GM18505 (cell line): ENCODE measurements at regions not wholly inside any gene's neighbourhood (a gene's known extent, or its start where the extent isn't known, plus 50 kb on each side); places are given as distances from the start of the nearest gene placed in this dataset.
"Not testable (repeated sequence)": the region's sequence is repeated elsewhere in the genome, so short reads cannot be mapped to it uniquely, and the experiment has no call there.

Experiments used
- ATAC-seq: cut with Tn5 transposase; IDR thresholded peaks from one replicate; pipeline ENCODE4 v1.9.1; 2021; ENCODE audit not compliant: unreplicated experiment
- POLR2A ChIP-seq: IDR thresholded peaks from 4 replicates; pipeline ENCODE4 v1.6.1; 2011; ENCODE audit warnings: borderline replicate concordance; ENCODE audit not compliant: insufficient read depth, insufficient read length; ENCODE audit errors: extremely low read depth

DNA sequence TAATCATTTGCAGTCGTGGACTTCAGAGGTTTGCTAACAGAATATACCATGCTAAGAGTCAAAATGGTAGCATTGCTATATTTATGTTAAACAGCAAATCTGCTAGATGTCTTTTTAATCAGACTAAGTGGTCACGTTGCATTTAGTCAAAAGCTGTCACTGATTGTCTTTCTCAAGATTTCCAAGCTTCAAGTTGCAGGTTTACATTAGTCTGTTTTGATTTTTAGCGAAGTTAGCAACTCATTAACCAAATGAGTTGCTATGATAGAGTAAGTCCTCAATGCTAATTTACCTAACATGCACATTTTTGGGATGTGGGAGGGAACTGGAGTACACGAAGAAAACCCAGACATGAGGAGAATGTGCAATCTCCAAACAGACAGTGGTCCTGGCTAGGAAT, 653.2 kb downstream of the TNS3 start:
- TF ChIP-seq POLR2A: no peak
- ATAC-seq: no peak

DNA sequence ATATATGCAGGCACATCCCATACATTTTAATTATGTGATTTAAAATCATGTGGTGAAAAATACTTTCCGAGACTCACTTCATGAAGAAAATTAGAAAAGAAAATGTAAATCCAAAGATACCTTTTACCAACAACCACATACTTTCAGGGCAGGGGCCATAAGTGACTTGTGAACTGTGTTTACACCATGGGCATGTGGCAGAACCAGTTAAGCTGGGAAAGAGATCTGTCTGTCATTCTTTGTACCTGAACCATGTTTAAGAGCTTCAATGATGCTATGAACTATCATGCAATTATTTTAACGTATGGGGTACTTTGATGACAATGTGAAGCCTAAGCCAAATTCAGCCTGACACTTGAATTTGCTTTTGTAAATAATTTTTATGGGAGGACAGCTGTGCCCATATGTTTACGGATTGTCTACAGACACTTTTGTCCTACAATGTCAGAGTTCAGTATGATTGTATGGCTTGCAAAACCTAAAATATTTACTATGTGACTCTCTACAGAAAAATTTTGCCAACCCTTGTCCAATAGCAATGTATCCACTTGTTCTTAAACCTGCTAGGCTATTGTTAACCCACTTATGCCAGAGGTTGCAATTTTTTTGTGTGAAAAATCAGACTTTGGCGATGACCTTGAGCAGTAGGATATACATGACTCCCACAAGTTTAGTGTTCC, 654.6 kb downstream of the TNS3 start:
- no peak for TF ChIP-seq POLR2A
- no peak for ATAC-seq

DNA sequence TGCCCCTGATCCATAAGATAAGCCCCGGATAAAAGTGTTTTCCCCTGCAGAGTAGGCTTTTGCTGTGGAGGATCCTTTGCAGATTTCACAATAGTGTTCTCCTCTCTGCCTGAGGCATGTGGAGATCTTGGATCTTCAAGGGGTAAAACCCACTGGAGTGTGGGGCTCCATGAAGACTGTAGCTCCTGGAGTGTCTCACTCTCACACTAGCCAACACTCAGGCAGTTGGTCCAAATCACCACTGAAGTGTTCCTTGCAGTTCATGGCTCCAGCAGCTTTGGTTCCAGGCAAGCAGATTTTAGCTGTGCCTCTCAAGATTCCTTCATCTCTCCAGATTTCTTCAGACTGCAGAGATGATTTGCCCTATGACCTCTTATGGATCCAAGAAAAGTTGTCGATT, 665.3 kb downstream of the TNS3 start:
- no peak for ATAC-seq
- TF ChIP-seq POLR2A: no peak

DNA sequence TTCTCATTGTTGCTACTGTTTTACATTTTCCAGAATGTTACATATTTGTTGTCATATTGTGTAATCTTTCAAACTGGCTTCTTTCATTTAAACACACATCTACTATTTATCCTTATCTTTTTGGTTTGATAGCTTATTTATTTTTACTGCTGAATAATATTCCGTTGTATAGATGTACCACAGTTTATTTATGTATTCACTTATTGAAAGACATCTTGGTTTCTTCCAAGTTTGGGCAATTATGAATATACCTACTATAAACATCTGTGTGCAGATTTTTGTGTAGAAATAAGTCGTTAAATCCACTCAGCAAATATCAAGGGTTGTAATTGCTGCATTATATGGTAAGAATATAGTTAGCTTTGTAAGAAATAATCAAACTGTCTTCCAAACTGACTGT, 669.2 kb downstream of the TNS3 start:
- ATAC-seq: no peak
- no peak for TF ChIP-seq POLR2A

DNA sequence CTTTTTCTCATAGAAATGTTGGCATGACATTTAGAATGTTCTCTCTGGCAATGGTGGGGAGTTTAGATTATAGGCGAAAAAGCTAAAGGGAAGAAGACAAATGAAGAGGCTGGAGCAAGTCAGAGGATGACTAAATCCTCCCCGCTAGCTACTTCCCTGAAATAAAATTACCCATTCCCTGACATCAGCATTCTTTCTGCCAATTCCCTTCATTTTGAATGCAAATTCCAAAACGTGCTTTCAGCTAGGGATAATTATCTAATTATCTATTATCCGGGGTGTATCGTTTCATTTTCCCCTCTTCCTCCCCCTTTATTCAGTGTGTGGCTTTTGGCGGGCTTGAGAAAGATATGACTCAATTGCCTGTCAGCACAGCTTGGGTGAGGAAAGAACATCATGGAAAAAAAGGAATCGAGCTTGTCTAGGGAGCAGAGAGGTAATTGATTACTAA, 672.3 kb downstream of the TNS3 start:
- TF ChIP-seq POLR2A: no peak
- no peak for ATAC-seq

DNA sequence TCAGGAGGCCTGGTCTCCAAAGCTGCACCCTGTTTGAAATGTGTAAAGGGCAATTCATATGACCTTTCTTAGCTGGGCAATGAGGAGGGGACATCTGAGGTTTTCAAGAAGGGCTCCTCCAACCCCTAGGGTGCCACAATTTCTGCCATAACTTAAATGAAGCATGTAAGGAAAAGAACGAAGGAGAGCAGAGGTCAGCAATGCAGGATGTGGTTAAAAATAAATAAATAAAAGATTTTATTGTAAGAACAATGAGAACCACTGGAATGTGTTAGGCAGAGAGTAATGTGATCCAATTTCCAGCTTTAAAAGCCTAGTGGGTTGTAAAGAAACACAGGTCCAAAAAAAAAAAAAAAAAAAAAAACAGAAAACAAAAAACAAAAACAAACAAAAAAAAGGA, 673.1 kb downstream of the TNS3 start:
- ATAC-seq: no peak
- TF ChIP-seq POLR2A: no peak

DNA sequence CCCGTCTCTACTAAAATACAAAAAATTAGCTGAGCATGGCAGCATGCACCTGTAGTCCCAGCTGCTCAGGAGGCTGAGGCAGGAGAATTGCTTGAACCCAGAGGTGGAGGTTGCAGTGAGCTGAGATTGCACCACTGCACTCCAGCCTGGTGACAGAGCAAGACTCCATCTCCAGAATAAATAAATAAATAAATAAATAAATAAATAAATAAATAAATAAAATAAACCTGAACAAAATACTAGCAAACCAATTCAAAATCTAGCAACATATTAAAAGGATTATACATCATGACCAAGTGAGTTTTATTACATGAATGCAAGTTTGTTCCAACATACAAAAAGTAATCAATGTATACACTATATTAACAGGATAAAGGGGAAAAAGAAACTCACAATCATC, 677.4 kb downstream of the TNS3 start:
- not testable (repeated sequence) for ATAC-seq

DNA sequence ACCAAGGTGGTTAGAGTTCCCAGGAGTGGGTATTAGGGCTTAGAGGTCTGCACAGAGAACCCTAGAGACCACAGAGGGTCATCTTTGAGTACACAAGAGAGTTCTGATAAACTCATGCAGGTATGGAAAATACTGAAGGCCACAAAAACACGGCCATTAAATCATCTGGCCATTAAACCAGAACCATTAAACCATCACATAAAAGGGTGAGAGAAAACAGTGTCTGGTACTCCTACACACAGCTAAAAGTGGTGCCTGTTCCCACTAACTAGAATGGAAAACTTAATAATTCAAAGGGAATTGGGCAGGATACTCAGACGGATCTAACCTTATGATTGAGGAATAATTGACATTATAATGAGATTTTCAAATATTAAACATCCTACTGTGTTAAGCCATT, 679.4 kb downstream of the TNS3 start:
- ATAC-seq: no peak
- no peak for TF ChIP-seq POLR2A

DNA sequence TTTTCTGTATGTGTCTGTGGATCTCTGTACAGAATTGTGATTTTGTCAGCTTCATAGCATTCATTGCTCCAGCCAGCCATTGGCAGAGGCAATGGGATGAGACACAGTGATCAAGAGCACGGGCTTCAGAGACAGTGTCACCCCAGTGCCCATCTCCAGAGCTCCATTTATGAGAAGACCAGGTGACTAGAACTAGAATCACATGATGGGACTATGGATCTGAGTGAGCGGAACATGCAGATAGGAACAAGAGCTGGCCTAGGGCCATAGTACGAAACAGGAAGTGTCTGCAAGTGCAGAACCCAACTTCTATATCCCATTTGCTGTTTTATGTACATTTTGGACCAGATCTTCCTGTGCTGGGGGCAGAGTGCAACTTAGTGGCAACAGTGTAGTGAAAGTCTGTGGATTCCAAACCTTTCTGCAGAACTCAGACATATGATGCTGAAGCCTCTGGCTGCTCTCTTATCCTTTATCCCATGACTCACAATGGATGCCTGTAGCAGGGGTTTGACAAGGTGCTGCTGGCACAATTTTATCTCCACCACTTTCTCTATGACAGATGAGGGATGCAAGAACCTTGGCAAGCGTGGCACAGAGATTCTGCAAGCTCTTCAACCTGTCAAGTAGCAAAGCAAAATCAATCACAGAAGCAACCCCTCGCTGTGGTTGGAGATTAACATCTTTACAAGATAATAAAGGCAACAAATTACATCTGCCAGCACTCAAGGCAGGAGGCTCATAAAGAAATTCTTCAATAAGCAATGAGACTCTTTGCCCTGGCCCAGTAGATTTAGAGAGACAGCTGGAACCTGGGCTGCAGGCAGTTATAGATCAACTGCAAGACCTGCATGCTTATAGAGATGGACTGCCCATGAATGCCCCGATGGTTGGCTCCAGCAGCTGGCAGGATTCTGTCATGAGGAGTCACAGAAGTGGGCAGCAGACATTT, 681.3 kb downstream of the TNS3 start:
- ATAC-seq: no peak
- TF ChIP-seq POLR2A: no peak

DNA sequence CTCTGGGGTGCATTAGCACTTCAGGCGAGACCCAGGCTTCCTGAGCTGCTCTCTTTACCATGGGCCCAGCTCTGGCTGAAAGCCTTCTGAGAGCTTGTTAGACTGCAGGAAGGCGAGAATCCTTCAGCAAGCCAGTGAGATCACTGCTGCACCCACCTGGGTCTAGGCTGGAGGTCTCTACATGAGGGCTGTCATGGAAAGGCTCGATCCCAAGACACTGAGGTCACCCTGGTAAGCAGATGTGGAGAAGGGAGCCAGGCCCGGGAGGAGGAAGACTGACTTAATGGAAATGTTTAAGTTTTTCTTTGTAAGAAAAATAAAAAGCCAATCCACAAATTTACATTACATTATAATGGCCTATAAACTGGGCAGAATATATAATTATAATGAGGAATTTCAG, 684.5 kb downstream of the TNS3 start:
- no peak for TF ChIP-seq POLR2A
- no peak for ATAC-seq

DNA sequence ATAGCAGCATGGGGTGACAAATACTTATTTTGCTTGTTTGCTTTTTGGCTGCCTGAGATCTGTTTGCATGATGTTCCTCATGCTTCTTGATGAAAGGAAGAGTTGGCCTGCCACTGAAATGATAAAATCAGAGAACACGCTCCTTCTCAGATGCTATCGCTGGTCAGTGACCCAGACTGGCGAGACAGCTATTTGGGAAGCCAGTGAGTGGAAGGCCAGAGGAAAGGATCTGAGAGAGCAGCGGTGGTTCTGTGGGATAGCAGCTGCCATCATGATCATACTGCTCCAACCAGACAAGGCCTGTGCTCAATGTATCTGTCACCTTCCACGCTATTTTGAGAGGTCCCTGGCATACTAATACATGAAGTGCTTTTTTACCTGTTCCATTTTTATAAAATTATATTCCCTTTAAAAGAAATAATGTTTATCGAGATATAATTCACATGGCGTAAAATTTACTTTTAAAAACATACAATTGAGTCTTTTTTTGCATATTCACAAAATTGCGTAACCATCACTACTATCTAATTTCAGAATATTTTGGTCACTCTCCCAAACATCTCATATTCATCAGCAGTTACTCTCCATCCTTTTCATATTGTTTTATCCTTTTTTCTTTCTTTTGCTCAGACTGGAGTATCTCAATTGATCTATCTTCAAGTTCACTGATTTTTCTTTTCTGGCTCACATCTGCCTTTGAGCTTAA, 695.1 kb downstream of the TNS3 start:
- TF ChIP-seq POLR2A: no peak
- ATAC-seq: no peak

DNA sequence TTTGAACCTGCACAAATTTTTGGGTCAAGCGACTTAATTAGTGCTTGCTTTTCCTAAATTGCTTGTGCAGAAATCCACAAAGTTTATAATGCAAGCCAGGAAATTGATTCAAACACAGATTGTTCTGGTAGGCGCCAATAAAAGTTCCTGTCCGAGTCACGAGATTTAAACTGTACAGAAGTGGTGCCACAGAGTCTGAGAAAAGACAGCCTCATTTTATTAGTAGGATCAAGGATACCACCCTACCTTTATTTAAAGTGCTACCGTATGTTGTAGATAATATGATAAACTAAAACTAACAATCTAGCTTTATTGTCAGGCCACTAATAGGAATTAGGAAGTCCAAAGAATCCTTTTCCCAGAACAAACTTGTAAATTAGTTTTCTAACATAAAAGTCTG, 696.7 kb downstream of the TNS3 start:
- no peak for ATAC-seq
- TF ChIP-seq POLR2A: no peak

DNA sequence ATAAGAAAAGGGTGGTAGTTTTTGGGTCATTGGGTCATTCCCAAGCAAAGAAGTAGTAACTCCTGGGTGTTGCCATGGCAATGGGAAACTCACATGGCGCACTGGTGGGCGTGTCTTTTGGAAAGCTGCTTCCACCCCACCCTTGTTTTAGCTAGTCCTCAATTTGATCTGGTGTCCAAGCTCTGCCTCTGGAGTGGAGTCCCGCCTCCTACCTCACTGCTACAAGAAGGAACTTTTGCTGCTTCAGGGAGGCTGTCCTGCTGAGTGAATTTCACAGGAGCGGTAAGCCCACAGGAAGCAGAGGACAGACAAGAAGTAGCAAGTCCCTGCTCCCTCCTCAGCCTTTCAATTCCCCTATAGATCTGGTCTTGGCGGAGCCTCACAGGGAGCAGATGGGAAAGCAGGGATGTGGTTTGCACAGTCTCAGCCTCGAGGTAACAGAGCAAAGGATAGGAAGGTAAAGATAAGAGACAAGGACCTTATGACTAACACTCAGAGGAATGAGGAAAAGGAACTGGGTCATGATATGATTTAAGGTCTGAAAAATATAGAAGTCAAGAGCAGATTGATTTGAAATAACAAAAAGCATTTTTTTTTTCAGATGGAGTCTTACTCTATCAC, 700.3 kb downstream of the TNS3 start:
- no peak for ATAC-seq

More for the DNA sequence above, 700.3 kb downstream of the TNS3 start:
- no peak for TF ChIP-seq POLR2A
